Activated T-helper 2 cell treated with anti-CD3 and anti-CD28 coated beads, Interferon-gamma antibody, Interleukin-2, Interleukin-4, amounts not matched to agents 10 μg/mL and 5 μg/mL and 100 μg/mL, durations not matched to agents 14 hours and 24 hours and 36 hours (primary cell): ENCODE measurements at regions not wholly inside any gene's neighbourhood (a gene's known extent, or its start where the extent isn't known, plus 50 kb on each side); places are given as distances from the start of the nearest gene placed in this dataset.
"Not testable (repeated sequence)": the region's sequence is repeated elsewhere in the genome, so short reads cannot be mapped to it uniquely, and the experiment has no call there.

ENCODE experiments used
- DNase-seq: peaks from one replicate; pipeline ENCODE4 v3.0.0; 2021; ENCODE audit warnings: low spot score
- H3K27ac Mint-ChIP-seq: one replicate; pipeline ENCODE4 v1.8.0; 2021; ENCODE audit warnings: mixed read lengths
- H3K27me3 Mint-ChIP-seq: one replicate; pipeline ENCODE4 v1.8.0; 2021; ENCODE audit warnings: low read depth, mixed read lengths
- H3K36me3 Mint-ChIP-seq: one replicate; pipeline ENCODE4 v1.8.0; 2021; ENCODE audit warnings: low read depth, mixed read lengths
- H3K4me1 Mint-ChIP-seq: one replicate; pipeline ENCODE4 v1.8.0; 2021; ENCODE audit warnings: low read depth, mixed read lengths
- H3K4me3 Mint-ChIP-seq: one replicate; pipeline ENCODE4 v1.8.0; 2021; ENCODE audit warnings: low read depth, mild to moderate bottlenecking, moderate library complexity, mixed read lengths
- H3K9me3 Mint-ChIP-seq: one replicate; pipeline ENCODE4 v1.8.0; 2021; ENCODE audit warnings: mixed read lengths
- intact Hi-C: fragments of 100-400 bp; cut with micrococcal nuclease; formaldehyde crosslinking; loops from one replicate; pipeline ENCODE4 v1.15.1; 2023

- intact Hi-C loops, H3K4me3 Mint-ChIP-seq, DNase-seq, H3K4me1 Mint-ChIP-seq, H3K36me3 Mint-ChIP-seq, H3K27ac Mint-ChIP-seq, H3K27me3 Mint-ChIP-seq: not testable (repeated sequence)
- peaks cover 15% of the 10 kb centered on the region for H3K9me3 Mint-ChIP-seq
These were observed 197.0 kb downstream of the BARX2 start for GRCh38 chr11:129572667-129573066.

GRCh38 chr11:129573161-129573560 lies 197.5 kb downstream of the BARX2 start:
- Mint-ChIP-seq H3K27me3 (no peaks in the 10 kb centered on the region), H3K4me3 (no peak overlapping the region), H3K9me3 (peaks cover 15% of the 10 kb centered on the region), H3K27ac (no peak overlapping the region), H3K36me3 (no peaks in the 10 kb centered on the region), H3K4me1 (no peaks in the 10 kb centered on the region)
- intact Hi-C loops = no loop called here
- no peak for DNase-seq

GRCh38 chr11:129574431-129574830 lies 198.8 kb downstream of the BARX2 start:
- no peaks in the 10 kb centered on the region for H3K36me3 Mint-ChIP-seq
- DNase-seq = no peak
- H3K9me3 Mint-ChIP-seq = peaks cover 15% of the 10 kb centered on the region
- H3K27ac Mint-ChIP-seq = no peak overlapping the region
- H3K4me3 Mint-ChIP-seq = no peak overlapping the region
- no peaks in the 10 kb centered on the region for H3K4me1 Mint-ChIP-seq
- H3K27me3 Mint-ChIP-seq = no peaks in the 10 kb centered on the region
- intact Hi-C loops = no loop called here

- H3K27ac Mint-ChIP-seq = no peak overlapping the region
- H3K9me3 Mint-ChIP-seq = peaks cover 15% of the 10 kb centered on the region
- H3K36me3 Mint-ChIP-seq = no peaks in the 10 kb centered on the region
- no peak for DNase-seq
- H3K4me3 Mint-ChIP-seq = no peak overlapping the region
- H3K4me1 Mint-ChIP-seq = no peaks in the 10 kb centered on the region
- intact Hi-C loops = no loop called here
- H3K27me3 Mint-ChIP-seq = no peaks in the 10 kb centered on the region
These were observed 201.0 kb downstream of the BARX2 start for GRCh38 chr11:129576652-129577051.

GRCh38 chr11:129578006-129578405 lies 202.4 kb downstream of the BARX2 start:
- H3K4me1 Mint-ChIP-seq = no peaks in the 10 kb centered on the region

GRCh38 chr11:129580278-129580677 lies 204.6 kb downstream of the BARX2 start:
- Mint-ChIP-seq H3K36me3 (no peaks in the 10 kb centered on the region), H3K27me3 (peaks cover 3% of the 10 kb centered on the region), H3K4me1 (no peaks in the 10 kb centered on the region), H3K9me3 (peaks cover 5% of the 10 kb centered on the region), H3K4me3 (no peak overlapping the region), H3K27ac (no peak overlapping the region)
- DNase-seq = no peak
- intact Hi-C loops = no loop called here

More at GRCh38 chr11:129578006-129578405, 202.4 kb downstream of the BARX2 start:
- intact Hi-C loops = no loop called here
- no peak overlapping the region for H3K27ac Mint-ChIP-seq
- H3K27me3 Mint-ChIP-seq = peaks cover 3% of the 10 kb centered on the region
- no peak overlapping the region for H3K4me3 Mint-ChIP-seq
- H3K9me3 Mint-ChIP-seq = peaks cover 15% of the 10 kb centered on the region
- DNase-seq = no peak
- H3K36me3 Mint-ChIP-seq = no peaks in the 10 kb centered on the region

- Mint-ChIP-seq H3K9me3 (no peaks in the 10 kb centered on the region), H3K27ac (no peak overlapping the region), H3K27me3 (peaks cover 3% of the 10 kb centered on the region), H3K4me1 (no peaks in the 10 kb centered on the region), H3K4me3 (no peak overlapping the region), H3K36me3 (no peaks in the 10 kb centered on the region)
- intact Hi-C loops = no loop called here
- DNase-seq = no peak
These were observed 208.7 kb downstream of the BARX2 start for GRCh38 chr11:129584316-129584715.

GRCh38 chr11:129589190-129589860 lies 213.7 kb downstream of the BARX2 start:
- no peak overlapping the region for H3K27ac Mint-ChIP-seq
- H3K27me3 Mint-ChIP-seq = no peaks in the 10 kb centered on the region
- H3K36me3 Mint-ChIP-seq = no peaks in the 10 kb centered on the region
- H3K4me1 Mint-ChIP-seq = no peaks in the 10 kb centered on the region
- intact Hi-C loops = no loop called here
- H3K9me3 Mint-ChIP-seq = no peaks in the 10 kb centered on the region
- no peak overlapping the region for H3K4me3 Mint-ChIP-seq
- no peak for DNase-seq

GRCh38 chr11:129590030-129590752 lies 214.5 kb downstream of the BARX2 start:
- Mint-ChIP-seq H3K36me3 (no peaks in the 10 kb centered on the region), H3K4me1 (no peaks in the 10 kb centered on the region), H3K27me3 (no peaks in the 10 kb centered on the region), H3K9me3 (no peaks in the 10 kb centered on the region), H3K27ac (no peak overlapping the region), H3K4me3 (no peak overlapping the region)
- intact Hi-C loops = no loop called here
- no peak for DNase-seq

- intact Hi-C loops = no loop called here
- Mint-ChIP-seq H3K27me3 (no peaks in the 10 kb centered on the region), H3K4me3 (no peak overlapping the region), H3K4me1 (no peaks in the 10 kb centered on the region), H3K9me3 (no peaks in the 10 kb centered on the region), H3K27ac (no peak overlapping the region), H3K36me3 (no peaks in the 10 kb centered on the region)
- DNase-seq = no peak
These were observed 215.3 kb downstream of the BARX2 start for GRCh38 chr11:129590753-129591475.

GRCh38 chr11:129591527-129591926 lies 215.9 kb downstream of the BARX2 start:
- no peaks in the 10 kb centered on the region for H3K36me3 Mint-ChIP-seq
- H3K9me3 Mint-ChIP-seq = peaks cover 4% of the 10 kb centered on the region
- intact Hi-C loops = no loop called here
- H3K4me3 Mint-ChIP-seq = no peak overlapping the region
- no peak overlapping the region for H3K27ac Mint-ChIP-seq
- no peaks in the 10 kb centered on the region for H3K4me1 Mint-ChIP-seq
- no peaks in the 10 kb centered on the region for H3K27me3 Mint-ChIP-seq
- DNase-seq = no peak

- Mint-ChIP-seq H3K4me3 (no peak overlapping the region), H3K27me3 (no peaks in the 10 kb centered on the region), H3K9me3 (peaks cover 5% of the 10 kb centered on the region), H3K36me3 (no peaks in the 10 kb centered on the region), H3K27ac (no peak overlapping the region), H3K4me1 (no peaks in the 10 kb centered on the region)
- intact Hi-C loops = no loop called here
- no peak for DNase-seq
These were observed 216.5 kb downstream of the BARX2 start for GRCh38 chr11:129592191-129592590.

- H3K27me3 Mint-ChIP-seq = no peaks in the 10 kb centered on the region
- DNase-seq = no peak
- H3K9me3 Mint-ChIP-seq = peaks cover 5% of the 10 kb centered on the region
- no peak overlapping the region for H3K4me3 Mint-ChIP-seq
- no peaks in the 10 kb centered on the region for H3K4me1 Mint-ChIP-seq
- no peaks in the 10 kb centered on the region for H3K36me3 Mint-ChIP-seq
- H3K27ac Mint-ChIP-seq = no peak overlapping the region
- intact Hi-C loops = no loop called here
These were observed 217.4 kb downstream of the BARX2 start for GRCh38 chr11:129593098-129593497.
